ENCODE measurements at regions not wholly inside any gene's neighbourhood (a gene's known extent, or its start where the extent isn't known, plus 50 kb on each side); places are given as distances from the start of the nearest gene placed in this dataset.

DNA sequence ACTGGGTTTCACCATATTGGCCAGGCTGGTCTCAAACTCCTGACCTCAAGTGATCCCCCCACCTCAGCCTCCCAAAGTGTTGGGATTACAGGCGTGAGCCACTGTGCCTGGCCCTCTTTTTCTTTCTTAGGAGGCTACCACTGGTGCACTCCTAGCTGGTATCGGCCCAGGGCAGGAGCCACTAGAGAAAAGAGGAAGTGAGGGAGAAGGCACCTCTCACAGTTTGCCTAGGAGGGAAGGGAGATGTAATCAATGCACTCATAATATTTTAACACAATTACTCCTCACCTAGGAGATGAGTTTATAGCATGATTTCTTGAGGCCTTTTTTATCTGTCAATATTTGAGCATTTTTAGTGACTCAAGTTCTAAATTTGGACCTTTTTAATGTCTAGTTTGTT lies 189.0 kb upstream of the SOX4 start:
- TF ChIP-seq, protein P1, sequence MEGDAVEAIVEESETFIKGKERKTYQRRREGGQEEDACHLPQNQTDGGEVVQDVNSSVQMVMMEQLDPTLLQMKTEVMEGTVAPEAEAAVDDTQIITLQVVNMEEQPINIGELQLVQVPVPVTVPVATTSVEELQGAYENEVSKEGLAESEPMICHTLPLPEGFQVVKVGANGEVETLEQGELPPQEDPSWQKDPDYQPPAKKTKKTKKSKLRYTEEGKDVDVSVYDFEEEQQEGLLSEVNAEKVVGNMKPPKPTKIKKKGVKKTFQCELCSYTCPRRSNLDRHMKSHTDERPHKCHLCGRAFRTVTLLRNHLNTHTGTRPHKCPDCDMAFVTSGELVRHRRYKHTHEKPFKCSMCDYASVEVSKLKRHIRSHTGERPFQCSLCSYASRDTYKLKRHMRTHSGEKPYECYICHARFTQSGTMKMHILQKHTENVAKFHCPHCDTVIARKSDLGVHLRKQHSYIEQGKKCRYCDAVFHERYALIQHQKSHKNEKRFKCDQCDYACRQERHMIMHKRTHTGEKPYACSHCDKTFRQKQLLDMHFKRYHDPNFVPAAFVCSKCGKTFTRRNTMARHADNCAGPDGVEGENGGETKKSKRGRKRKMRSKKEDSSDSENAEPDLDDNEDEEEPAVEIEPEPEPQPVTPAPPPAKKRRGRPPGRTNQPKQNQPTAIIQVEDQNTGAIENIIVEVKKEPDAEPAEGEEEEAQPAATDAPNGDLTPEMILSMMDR (IDR thresholded peaks at IDR 0.05) = no peak
- TF ChIP-seq POLR2A (IDR thresholded peaks at IDR 0.05) = no peak
